ENCODE measurements at regions not wholly inside any gene's neighbourhood (a gene's known extent, or its start where the extent isn't known, plus 50 kb on each side); places are given as distances from the start of the nearest gene placed in this dataset.

GRCh38 chr7:17651341-17651740 lies 289.0 kb downstream of the SNX13 start:
- no peak for DNase-seq
- Mint-ChIP-seq H3K4me3 (no peak overlapping the region), H3K27ac (no peak overlapping the region), H3K27me3 (peaks cover 12% of the 10 kb centered on the region), H3K4me1 (no peaks in the 10 kb centered on the region), H3K36me3 (ENCODE audit: low read depth) (no peaks in the 10 kb centered on the region), H3K9me3 (no peaks in the 10 kb centered on the region)
- CTCF ChIA-PET = interaction anchor here (0.5 kb wide), 1 partner anchor 1262 kb away, joined by 3 read pairs; no protein-coding TSS in a partner anchor
- POLR2A ChIA-PET = no interaction called here

DNA sequence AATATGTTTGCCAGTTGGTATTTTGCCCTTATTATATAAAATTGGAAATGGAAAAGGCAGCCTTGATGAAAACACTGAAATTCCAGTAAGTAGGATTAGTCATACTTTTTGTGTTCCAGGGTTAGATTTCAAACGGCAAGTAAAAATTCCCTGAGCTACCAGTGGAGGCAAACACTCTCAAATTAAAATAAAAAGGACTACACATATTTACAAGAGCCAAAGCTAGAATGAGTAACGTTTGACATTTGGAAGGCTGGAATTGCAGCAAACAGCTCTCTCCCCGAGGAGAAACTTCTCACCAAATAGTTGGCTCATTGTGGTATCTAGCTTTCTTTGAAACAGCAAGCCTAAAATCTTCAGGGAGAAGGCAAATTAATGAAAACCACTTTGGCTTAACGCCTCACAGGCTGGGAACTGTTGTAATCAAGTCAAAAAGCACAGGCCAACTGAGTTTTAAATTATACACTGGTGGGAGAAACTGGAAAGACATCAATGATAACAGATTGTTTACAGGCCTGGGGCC lies 288.4 kb downstream of the SNX13 start:
- no peak for DNase-seq
- H3K4me1 Mint-ChIP-seq = no peaks in the 10 kb centered on the region
- H3K36me3 Mint-ChIP-seq (ENCODE audit: low read depth) = no peaks in the 10 kb centered on the region
- ChIA-PET CTCF (interaction anchor here (0.9 kb wide), 1 partner anchor 10 kb away, joined by 3 read pairs; no protein-coding TSS in a partner anchor), POLR2A (no interaction called here)
- H3K4me3 Mint-ChIP-seq = no peak overlapping the region
- peaks cover 12% of the 10 kb centered on the region for H3K27me3 Mint-ChIP-seq
- no peak overlapping the region for H3K27ac Mint-ChIP-seq
- H3K9me3 Mint-ChIP-seq = no peaks in the 10 kb centered on the region

DNA sequence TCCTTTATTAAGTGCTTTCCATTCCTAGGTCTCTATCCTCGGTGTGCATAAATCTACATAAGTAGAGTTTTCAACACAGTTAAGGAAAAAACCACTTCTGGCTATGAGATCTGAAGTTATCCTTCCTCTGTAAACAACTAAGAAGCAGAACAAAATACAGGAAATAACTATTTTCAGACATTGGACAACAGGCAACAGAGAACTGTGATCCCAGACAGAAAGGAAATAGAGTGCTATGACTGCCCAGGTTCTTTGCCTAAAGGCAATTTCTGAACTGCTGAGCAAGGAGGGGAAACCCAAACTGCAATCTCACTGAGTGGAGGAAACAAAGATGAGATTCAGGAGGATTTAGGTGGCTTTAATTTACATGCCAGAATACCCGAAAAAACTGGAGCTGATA lies 285.4 kb downstream of the SNX13 start:
- Mint-ChIP-seq H3K4me1 (no peaks in the 10 kb centered on the region), H3K9me3 (no peaks in the 10 kb centered on the region), H3K36me3 (ENCODE audit: low read depth) (no peaks in the 10 kb centered on the region), H3K27ac (no peak overlapping the region), H3K27me3 (peaks cover 8% of the 10 kb centered on the region), H3K4me3 (no peak overlapping the region)
- DNase-seq = no peak
- POLR2A ChIA-PET = no interaction called here
- CTCF ChIA-PET = no interaction called here

- no peaks in the 10 kb centered on the region for H3K9me3 Mint-ChIP-seq
- POLR2A ChIA-PET = no interaction called here
- H3K36me3 Mint-ChIP-seq (ENCODE audit: low read depth) = no peaks in the 10 kb centered on the region
- CTCF ChIA-PET = no interaction called here
- peaks cover 3% of the 10 kb centered on the region for H3K27me3 Mint-ChIP-seq
- no peaks in the 10 kb centered on the region for H3K4me1 Mint-ChIP-seq
- no peak for DNase-seq
- no peak overlapping the region for H3K4me3 Mint-ChIP-seq
- no peak overlapping the region for H3K27ac Mint-ChIP-seq
Measured at GRCh38 chr7:17659126-17659525, 281.2 kb downstream of the SNX13 start.

GRCh38 chr7:17660116-17660515 lies 280.2 kb downstream of the SNX13 start:
- Mint-ChIP-seq H3K27me3 (peaks cover 2% of the 10 kb centered on the region), H3K36me3 (ENCODE audit: low read depth) (no peaks in the 10 kb centered on the region), H3K9me3 (no peaks in the 10 kb centered on the region), H3K4me3 (no peak overlapping the region), H3K4me1 (no peaks in the 10 kb centered on the region), H3K27ac (no peak overlapping the region)
- CTCF ChIA-PET = no interaction called here
- POLR2A ChIA-PET = no interaction called here
- no peak for DNase-seq

DNA sequence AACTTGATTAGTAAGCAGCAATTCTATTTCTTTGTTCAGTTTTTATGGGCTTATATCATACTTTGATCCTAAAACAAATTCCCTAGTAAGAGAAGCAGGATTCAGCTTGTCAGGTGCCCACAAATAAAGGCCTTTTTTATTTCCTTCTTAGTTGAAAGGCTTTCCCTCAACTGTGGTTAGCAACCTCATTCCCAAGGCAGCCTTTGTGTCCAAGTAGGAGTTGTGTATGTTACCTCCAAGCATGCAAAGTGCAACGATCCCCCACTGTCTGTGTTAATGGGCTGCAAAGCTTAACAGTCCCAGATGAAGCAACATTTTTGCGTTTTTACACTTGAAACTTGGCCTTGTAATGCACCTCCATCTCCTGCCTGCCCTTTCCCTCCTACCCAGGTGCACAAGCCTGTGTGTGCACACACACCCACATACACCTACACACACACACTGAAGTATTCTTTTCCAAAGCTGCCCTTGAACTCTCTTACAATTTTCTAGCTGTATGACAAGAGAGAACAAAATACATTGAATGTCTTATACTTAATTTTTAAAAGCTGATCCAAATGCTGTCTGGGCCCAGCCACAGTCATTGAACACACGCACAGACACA lies 278.2 kb downstream of the SNX13 start:
- Mint-ChIP-seq H3K9me3 (no peaks in the 10 kb centered on the region), H3K4me1 (no peaks in the 10 kb centered on the region), H3K4me3 (no peak overlapping the region), H3K27me3 (no peaks in the 10 kb centered on the region), H3K27ac (no peak overlapping the region), H3K36me3 (ENCODE audit: low read depth) (no peaks in the 10 kb centered on the region)
- CTCF ChIA-PET = interaction anchor here (0.7 to 1.0 kb wide), 2 partner anchors 10 to 96 kb away, joined by 3 read pairs; no protein-coding TSS in a partner anchor
- POLR2A ChIA-PET = interaction anchor here (0.6 kb wide), 1 partner anchor 572 kb away, joined by 3 read pairs; no protein-coding TSS in a partner anchor
- DNase-seq = no peak

DNA sequence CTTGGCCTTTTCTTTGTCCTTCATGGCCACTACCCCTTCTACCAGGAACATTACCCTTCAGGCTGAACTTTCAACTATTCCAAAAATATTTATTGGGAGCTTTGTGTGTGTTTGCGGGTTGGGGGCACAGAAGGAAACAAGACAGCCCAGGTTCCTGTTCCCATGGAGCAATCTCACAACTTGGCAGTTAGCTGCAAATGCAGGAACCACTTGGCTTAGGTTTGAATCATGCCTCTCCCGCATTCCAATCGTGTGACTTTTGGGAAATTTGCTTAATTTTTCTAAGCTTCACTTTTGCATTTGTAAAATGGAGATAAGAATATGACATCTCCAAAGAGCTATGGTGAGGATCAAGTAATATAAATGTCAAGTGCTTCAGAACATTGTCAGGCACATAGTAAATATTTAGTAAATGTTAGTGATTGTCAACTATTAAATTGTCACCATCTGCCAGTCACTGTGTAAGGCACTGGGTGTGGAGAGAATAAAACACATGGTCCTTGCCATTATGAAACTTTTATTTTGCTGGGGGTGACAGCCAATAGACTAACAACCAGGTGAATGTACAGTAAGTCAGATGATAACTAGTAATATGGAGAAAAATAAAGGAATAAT lies 277.1 kb downstream of the SNX13 start:
- no peaks in the 10 kb centered on the region for H3K9me3 Mint-ChIP-seq
- H3K27ac Mint-ChIP-seq = no peak overlapping the region
- ChIA-PET CTCF (no interaction called here), POLR2A (no interaction called here)
- H3K36me3 Mint-ChIP-seq (ENCODE audit: low read depth) = no peaks in the 10 kb centered on the region
- no peak overlapping the region for H3K4me3 Mint-ChIP-seq
- DNase-seq = no peak
- no peaks in the 10 kb centered on the region for H3K4me1 Mint-ChIP-seq
- H3K27me3 Mint-ChIP-seq = no peaks in the 10 kb centered on the region

DNA sequence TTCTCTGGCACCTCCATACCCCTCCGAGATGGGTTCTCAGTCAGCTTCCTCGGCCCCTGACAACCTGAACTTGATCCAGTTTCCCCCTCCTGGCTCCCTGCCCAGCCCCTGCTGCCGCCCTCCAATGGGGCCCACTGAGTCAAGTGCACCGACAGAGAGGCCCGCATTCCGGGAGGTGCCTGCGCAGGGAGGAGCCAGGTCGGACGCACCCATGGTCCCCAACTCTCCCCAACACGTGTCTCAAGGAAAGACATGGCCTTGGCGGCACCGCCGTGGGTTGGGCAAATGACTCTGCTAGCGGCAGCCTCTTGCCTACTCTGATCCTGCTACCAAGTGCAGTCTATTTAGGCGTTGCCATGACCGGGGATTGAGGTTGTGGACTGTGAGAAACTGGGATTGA lies 275.3 kb downstream of the SNX13 start:
- CTCF ChIA-PET = interaction anchor here (1.5 kb wide), 1 partner anchor 15 kb away, joined by 3 read pairs; no protein-coding TSS in a partner anchor
- POLR2A ChIA-PET = no interaction called here
- Mint-ChIP-seq H3K9me3 (no peaks in the 10 kb centered on the region), H3K36me3 (ENCODE audit: low read depth) (no peaks in the 10 kb centered on the region), H3K27me3 (no peaks in the 10 kb centered on the region), H3K27ac (no peak overlapping the region), H3K4me3 (no peak overlapping the region), H3K4me1 (no peaks in the 10 kb centered on the region)
- no peak for DNase-seq

GRCh38 chr7:17668122-17668521 lies 272.2 kb downstream of the SNX13 start:
- Mint-ChIP-seq H3K36me3 (ENCODE audit: low read depth) (no peaks in the 10 kb centered on the region), H3K9me3 (no peaks in the 10 kb centered on the region), H3K27me3 (no peaks in the 10 kb centered on the region), H3K4me1 (no peaks in the 10 kb centered on the region), H3K4me3 (no peak overlapping the region), H3K27ac (no peak overlapping the region)
- ChIA-PET CTCF (no interaction called here), POLR2A (no interaction called here)
- no peak for DNase-seq

DNA sequence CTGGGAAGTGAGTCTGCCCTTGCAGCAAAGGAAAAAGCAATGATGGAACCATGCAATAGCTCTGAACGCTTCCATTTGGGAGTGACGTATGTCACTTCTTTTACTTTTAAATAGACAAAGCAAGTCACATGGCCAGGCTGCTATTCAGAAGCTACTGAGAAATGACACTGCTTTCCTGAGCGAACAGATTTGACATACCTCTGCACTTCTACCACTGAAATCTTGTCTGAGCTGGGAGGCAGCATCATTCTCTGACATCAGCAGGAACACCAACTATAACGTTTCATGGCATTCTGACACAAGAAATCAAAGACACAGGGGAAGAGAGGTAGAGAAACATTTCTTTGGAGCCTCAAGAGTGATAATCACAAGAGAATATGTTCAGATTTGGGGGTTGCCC lies 271.1 kb downstream of the SNX13 start:
- no peak overlapping the region for H3K4me3 Mint-ChIP-seq
- no peaks in the 10 kb centered on the region for H3K9me3 Mint-ChIP-seq
- no peak overlapping the region for H3K27ac Mint-ChIP-seq
- no peak for DNase-seq
- CTCF ChIA-PET = interaction anchor here (1.1 kb wide), 1 partner anchor 14 kb away, joined by 5 read pairs; no protein-coding TSS in a partner anchor
- no peaks in the 10 kb centered on the region for H3K27me3 Mint-ChIP-seq
- no peaks in the 10 kb centered on the region for H3K4me1 Mint-ChIP-seq
- no peaks in the 10 kb centered on the region for H3K36me3 Mint-ChIP-seq (ENCODE audit: low read depth)
- POLR2A ChIA-PET = no interaction called here

- CTCF ChIA-PET = interaction anchor here (0.6 to 1.9 kb wide), 3 partner anchors 11 to 512 kb away, joined by 3 to 4 read pairs (median 3); no protein-coding TSS in a partner anchor
- no peak overlapping the region for H3K4me3 Mint-ChIP-seq
- H3K4me1 Mint-ChIP-seq = no peaks in the 10 kb centered on the region
- no peaks in the 10 kb centered on the region for H3K9me3 Mint-ChIP-seq
- POLR2A ChIA-PET = no interaction called here
- no peaks in the 10 kb centered on the region for H3K27me3 Mint-ChIP-seq
- H3K27ac Mint-ChIP-seq = no peak overlapping the region
- no peaks in the 10 kb centered on the region for H3K36me3 Mint-ChIP-seq (ENCODE audit: low read depth)
- DNase-seq = no peak
Measured at GRCh38 chr7:17671956-17672355, 268.3 kb downstream of the SNX13 start.

DNA sequence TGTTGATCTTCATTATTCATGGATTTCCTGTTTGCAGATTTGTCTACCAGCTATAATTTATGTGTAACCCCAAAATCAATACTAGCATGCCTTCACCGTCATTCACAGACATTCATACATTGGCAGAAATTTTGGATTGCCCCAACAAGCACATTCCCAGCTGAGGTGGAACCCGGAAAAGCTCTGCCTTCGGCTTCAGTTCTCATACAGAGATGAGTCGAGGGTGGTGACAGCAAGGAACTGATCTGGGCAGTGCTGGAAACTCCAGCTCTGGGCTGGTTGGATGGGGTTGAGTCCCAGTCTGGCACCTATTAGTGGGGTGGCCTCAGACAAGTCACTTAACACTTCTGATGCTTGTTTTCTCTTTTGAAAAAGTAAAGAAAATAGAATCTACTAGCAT lies 267.5 kb downstream of the SNX13 start:
- Mint-ChIP-seq H3K4me1 (no peaks in the 10 kb centered on the region), H3K27me3 (peaks cover under 1% of the 10 kb centered on the region), H3K9me3 (no peaks in the 10 kb centered on the region), H3K36me3 (ENCODE audit: low read depth) (no peaks in the 10 kb centered on the region), H3K4me3 (no peak overlapping the region), H3K27ac (no peak overlapping the region)
- POLR2A ChIA-PET = no interaction called here
- DNase-seq = no peak
- CTCF ChIA-PET = interaction anchor here (0.8 to 1.9 kb wide), 2 partner anchors 10 to 26 kb away, joined by 3 to 4 read pairs; no protein-coding TSS in a partner anchor

DNA sequence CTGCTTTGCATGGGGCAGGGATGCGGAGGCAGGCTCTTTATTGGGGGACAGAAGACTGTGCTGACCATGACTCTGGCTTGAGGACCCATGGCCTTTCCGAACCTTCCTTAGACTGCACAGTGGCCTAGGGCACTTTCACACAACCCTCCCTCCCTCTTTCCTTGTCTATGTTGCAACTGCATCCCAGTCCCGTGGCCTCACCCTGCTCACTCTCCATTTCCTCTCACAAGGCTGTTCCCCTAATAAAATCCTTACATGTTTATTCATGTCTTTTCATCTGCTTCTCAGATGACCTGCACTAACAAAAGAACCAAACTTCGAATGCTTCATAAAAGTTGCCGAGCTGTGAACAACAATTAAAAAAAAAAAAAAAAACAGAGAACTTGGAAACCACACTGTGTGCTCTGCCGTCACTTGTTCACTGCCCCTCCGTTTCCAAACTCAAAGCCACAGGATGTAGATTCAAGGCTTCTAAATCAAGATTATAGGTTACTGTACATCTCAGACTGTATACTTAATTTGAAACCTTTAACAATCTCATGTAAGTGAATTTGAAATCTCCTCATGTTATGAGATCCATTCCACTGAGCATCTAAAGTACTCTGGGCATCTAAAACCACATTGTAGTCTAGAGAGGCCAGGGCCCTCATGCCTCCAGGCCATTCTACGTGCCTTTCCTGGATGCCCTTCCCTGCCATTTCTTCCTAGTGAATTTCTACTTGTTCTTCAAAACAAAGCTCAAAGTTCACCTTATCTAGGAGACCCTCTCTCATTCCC lies 265.9 kb downstream of the SNX13 start:
- ChIA-PET CTCF (no interaction called here), POLR2A (no interaction called here)
- Mint-ChIP-seq H3K4me3 (no peak overlapping the region), H3K36me3 (ENCODE audit: low read depth) (no peaks in the 10 kb centered on the region), H3K27ac (no peak overlapping the region), H3K9me3 (no peaks in the 10 kb centered on the region), H3K4me1 (no peaks in the 10 kb centered on the region), H3K27me3 (peaks cover 3% of the 10 kb centered on the region)
- DNase-seq = no peak

All from activated CD4-positive, alpha-beta T cell treated with anti-CD3 and anti-CD28 coated beads, Interleukin-2, amount 10 ng/mL, durations not matched to agents 7 days and 5 days (primary cell).